ENCODE measurements at regions not wholly inside any gene's neighbourhood (a gene's known extent, or its start where the extent isn't known, plus 50 kb on each side); places are given as distances from the start of the nearest gene placed in this dataset.

- H3K36me3 ChIP-seq (ENCODE audit: insufficient read depth, low read length), result no peaks in the 10 kb centered on the region
- no peak for DNase-seq (ENCODE audit: low read depth, low spot score)
Observed at GRCh38 chr18:53800171-53800570, 424.3 kb downstream of the MBD2 start.

GRCh38 chr18:53799134-53799533 is 425.3 kb downstream of the MBD2 start:
- no peak overlapping the region for H3K4me3 ChIP-seq
- no peaks in the 10 kb centered on the region for H3K9me3 ChIP-seq (ENCODE audit: low read depth, low read length)
- H3K27ac ChIP-seq, result no peak overlapping the region
- no peak for DNase-seq (ENCODE audit: low read depth, low spot score)
- H3K36me3 ChIP-seq (ENCODE audit: insufficient read depth, low read length), result no peaks in the 10 kb centered on the region
- TF ChIP-seq POLR2AphosphoS5 (IDR thresholded peaks at IDR 0.05; ENCODE audit: borderline replicate concordance, low read depth, low read length) (no peak), FOXP2 (optimal IDR thresholded peaks at IDR 0.05; ENCODE audit: control extremely low read depth, extremely low read length, insufficient read depth) (no peak), EZH2 (IDR thresholded peaks at IDR 0.05) (no peak)
- no peak overlapping the region for H3K9ac ChIP-seq (ENCODE audit: insufficient read length)

More at GRCh38 chr18:53800171-53800570, 424.3 kb downstream of the MBD2 start:
- no peak for TF ChIP-seq EZH2 (IDR thresholded peaks at IDR 0.05)
- no peak for TF ChIP-seq POLR2AphosphoS5 (IDR thresholded peaks at IDR 0.05; ENCODE audit: borderline replicate concordance, low read depth, low read length)
- no peak for TF ChIP-seq FOXP2 (optimal IDR thresholded peaks at IDR 0.05; ENCODE audit: control extremely low read depth, extremely low read length, insufficient read depth)
- no peak overlapping the region for H3K9ac ChIP-seq (ENCODE audit: insufficient read length)
- H3K27ac ChIP-seq, result no peak overlapping the region
- H3K4me3 ChIP-seq, result no peak overlapping the region
- H3K9me3 ChIP-seq (ENCODE audit: low read depth, low read length), result no peaks in the 10 kb centered on the region

GRCh38 chr18:53798516-53798915 is 426.0 kb downstream of the MBD2 start:
- H3K36me3 ChIP-seq (ENCODE audit: insufficient read depth, low read length), result no peaks in the 10 kb centered on the region
- no peak for DNase-seq (ENCODE audit: low read depth, low spot score)
- no peak overlapping the region for H3K9ac ChIP-seq (ENCODE audit: insufficient read length)
- no peak overlapping the region for H3K27ac ChIP-seq
- TF ChIP-seq FOXP2 (optimal IDR thresholded peaks at IDR 0.05; ENCODE audit: control extremely low read depth, extremely low read length, insufficient read depth) (no peak), POLR2AphosphoS5 (IDR thresholded peaks at IDR 0.05; ENCODE audit: borderline replicate concordance, low read depth, low read length) (no peak), EZH2 (IDR thresholded peaks at IDR 0.05) (no peak)
- H3K4me3 ChIP-seq, result no peak overlapping the region
- no peaks in the 10 kb centered on the region for H3K9me3 ChIP-seq (ENCODE audit: low read depth, low read length)

- DNase-seq (ENCODE audit: low read depth, low spot score), result no peak
- no peaks in the 10 kb centered on the region for H3K36me3 ChIP-seq (ENCODE audit: insufficient read depth, low read length)
- no peak overlapping the region for H3K4me3 ChIP-seq
- TF ChIP-seq EZH2 (IDR thresholded peaks at IDR 0.05), result no peak
- no peak for TF ChIP-seq POLR2AphosphoS5 (IDR thresholded peaks at IDR 0.05; ENCODE audit: borderline replicate concordance, low read depth, low read length)
- TF ChIP-seq FOXP2 (optimal IDR thresholded peaks at IDR 0.05; ENCODE audit: control extremely low read depth, extremely low read length, insufficient read depth), result no peak
- no peak overlapping the region for H3K27ac ChIP-seq
- H3K9me3 ChIP-seq (ENCODE audit: low read depth, low read length), result no peaks in the 10 kb centered on the region
- H3K9ac ChIP-seq (ENCODE audit: insufficient read length), result no peak overlapping the region
Observed at GRCh38 chr18:53797998-53798495, 426.4 kb downstream of the MBD2 start.

GRCh38 chr18:53796040-53796729 is 428.3 kb downstream of the MBD2 start:
- DNase-seq (ENCODE audit: low read depth, low spot score), result no peak
- Histone ChIP-seq H3K36me3 (ENCODE audit: insufficient read depth, low read length) (no peaks in the 10 kb centered on the region), H3K4me3 (no peak overlapping the region), H3K9me3 (ENCODE audit: low read depth, low read length) (no peaks in the 10 kb centered on the region), H3K9ac (ENCODE audit: insufficient read length) (no peak overlapping the region), H3K27ac (no peak overlapping the region)
- TF ChIP-seq FOXP2 (optimal IDR thresholded peaks at IDR 0.05; ENCODE audit: control extremely low read depth, extremely low read length, insufficient read depth) (no peak), POLR2AphosphoS5 (IDR thresholded peaks at IDR 0.05; ENCODE audit: borderline replicate concordance, low read depth, low read length) (no peak), EZH2 (IDR thresholded peaks at IDR 0.05) (no peak)

GRCh38 chr18:53795610-53796009 is 428.9 kb downstream of the MBD2 start:
- no peak for DNase-seq (ENCODE audit: low read depth, low spot score)
- Histone ChIP-seq H3K27ac (no peak overlapping the region), H3K9me3 (ENCODE audit: low read depth, low read length) (no peaks in the 10 kb centered on the region), H3K36me3 (ENCODE audit: insufficient read depth, low read length) (no peaks in the 10 kb centered on the region), H3K4me3 (no peak overlapping the region), H3K9ac (ENCODE audit: insufficient read length) (no peak overlapping the region)
- no peak for TF ChIP-seq FOXP2 (optimal IDR thresholded peaks at IDR 0.05; ENCODE audit: control extremely low read depth, extremely low read length, insufficient read depth)
- no peak for TF ChIP-seq POLR2AphosphoS5 (IDR thresholded peaks at IDR 0.05; ENCODE audit: borderline replicate concordance, low read depth, low read length)
- no peak for TF ChIP-seq EZH2 (IDR thresholded peaks at IDR 0.05)

GRCh38 chr18:53795061-53795460 is 429.4 kb downstream of the MBD2 start:
- Histone ChIP-seq H3K4me3 (no peak overlapping the region), H3K9ac (ENCODE audit: insufficient read length) (no peak overlapping the region), H3K36me3 (ENCODE audit: insufficient read depth, low read length) (no peaks in the 10 kb centered on the region), H3K27ac (no peak overlapping the region), H3K9me3 (ENCODE audit: low read depth, low read length) (no peaks in the 10 kb centered on the region)
- no peak for TF ChIP-seq EZH2 (IDR thresholded peaks at IDR 0.05)
- no peak for TF ChIP-seq FOXP2 (optimal IDR thresholded peaks at IDR 0.05; ENCODE audit: control extremely low read depth, extremely low read length, insufficient read depth)
- no peak for TF ChIP-seq POLR2AphosphoS5 (IDR thresholded peaks at IDR 0.05; ENCODE audit: borderline replicate concordance, low read depth, low read length)
- DNase-seq (ENCODE audit: low read depth, low spot score), result no peak

GRCh38 chr18:53792762-53793161 is 431.7 kb downstream of the MBD2 start:
- no peak for TF ChIP-seq FOXP2 (optimal IDR thresholded peaks at IDR 0.05; ENCODE audit: control extremely low read depth, extremely low read length, insufficient read depth)
- TF ChIP-seq EZH2 (IDR thresholded peaks at IDR 0.05), result no peak
- TF ChIP-seq POLR2AphosphoS5 (IDR thresholded peaks at IDR 0.05; ENCODE audit: borderline replicate concordance, low read depth, low read length), result no peak
- H3K9me3 ChIP-seq (ENCODE audit: low read depth, low read length), result no peaks in the 10 kb centered on the region

More at GRCh38 chr18:53792762-53793161, 431.7 kb downstream of the MBD2 start:
- no peak for DNase-seq (ENCODE audit: low read depth, low spot score)
- Histone ChIP-seq H3K27ac (no peak overlapping the region), H3K9ac (ENCODE audit: insufficient read length) (no peak overlapping the region), H3K36me3 (ENCODE audit: insufficient read depth, low read length) (no peaks in the 10 kb centered on the region), H3K4me3 (no peak overlapping the region)
